Bronchial epithelial cell (primary cell): ENCODE measurements at regions not wholly inside any gene's neighbourhood (a gene's known extent, or its start where the extent isn't known, plus 50 kb on each side); places are given as distances from the start of the nearest gene placed in this dataset.

Source experiments
- DNase-seq: peaks from one replicate; pipeline ENCODE4 v3.0.0-alpha.2; 2010; ENCODE audit warnings: low read depth
- FAIRE-seq: peaks from 2 replicates; lab custom pipeline; 2011; peaks lifted over from hg19 to GRCh38; lab: Jason Lieb, UNC
- H3K27me3 ChIP-seq: 2 replicates; pipeline ENCODE4 v1.5.1; 2011; ENCODE audit warnings: low read length; ENCODE audit not compliant: control insufficient read depth, insufficient read depth
- H3K36me3 ChIP-seq: 2 replicates; pipeline ENCODE4 v1.5.1; 2011; ENCODE audit warnings: low read length; ENCODE audit not compliant: control insufficient read depth, insufficient read depth
- H3K4me3 ChIP-seq: 2 replicates; pipeline ENCODE4 v1.5.1; 2011; ENCODE audit warnings: mild to moderate bottlenecking, low read depth, low read length, control low read depth
- TF ChIP-seq, protein P1 (sequence below): IDR thresholded peaks from 2 replicates; pipeline ENCODE4 v1.5.1; 2011; ENCODE audit warnings: mild to moderate bottlenecking, moderate library complexity, low read length, control low read depth, inconsistent platforms; ENCODE audit not compliant: insufficient read depth, severe bottlenecking

DNA sequence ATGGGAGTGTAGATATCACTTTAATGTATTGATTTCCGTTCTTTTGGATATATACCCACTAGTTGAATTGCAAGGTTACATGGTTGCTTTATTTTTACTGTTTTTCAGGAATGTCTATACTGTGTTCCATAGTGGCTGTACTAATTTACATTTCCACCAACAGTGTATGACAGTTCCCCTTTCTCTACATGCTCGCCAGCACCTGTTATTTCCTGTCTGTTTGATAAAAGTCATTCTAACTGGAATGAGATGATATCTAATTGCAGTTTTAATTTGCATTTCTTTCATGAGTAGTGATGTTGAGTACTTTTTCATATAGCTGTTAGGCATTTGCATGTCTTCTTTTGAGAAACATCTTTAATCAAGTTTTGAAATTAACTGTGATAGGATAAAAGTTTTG, 818.6 kb downstream of the SLITRK6 start:
- no peak for DNase-seq
- TF ChIP-seq, protein P1, sequence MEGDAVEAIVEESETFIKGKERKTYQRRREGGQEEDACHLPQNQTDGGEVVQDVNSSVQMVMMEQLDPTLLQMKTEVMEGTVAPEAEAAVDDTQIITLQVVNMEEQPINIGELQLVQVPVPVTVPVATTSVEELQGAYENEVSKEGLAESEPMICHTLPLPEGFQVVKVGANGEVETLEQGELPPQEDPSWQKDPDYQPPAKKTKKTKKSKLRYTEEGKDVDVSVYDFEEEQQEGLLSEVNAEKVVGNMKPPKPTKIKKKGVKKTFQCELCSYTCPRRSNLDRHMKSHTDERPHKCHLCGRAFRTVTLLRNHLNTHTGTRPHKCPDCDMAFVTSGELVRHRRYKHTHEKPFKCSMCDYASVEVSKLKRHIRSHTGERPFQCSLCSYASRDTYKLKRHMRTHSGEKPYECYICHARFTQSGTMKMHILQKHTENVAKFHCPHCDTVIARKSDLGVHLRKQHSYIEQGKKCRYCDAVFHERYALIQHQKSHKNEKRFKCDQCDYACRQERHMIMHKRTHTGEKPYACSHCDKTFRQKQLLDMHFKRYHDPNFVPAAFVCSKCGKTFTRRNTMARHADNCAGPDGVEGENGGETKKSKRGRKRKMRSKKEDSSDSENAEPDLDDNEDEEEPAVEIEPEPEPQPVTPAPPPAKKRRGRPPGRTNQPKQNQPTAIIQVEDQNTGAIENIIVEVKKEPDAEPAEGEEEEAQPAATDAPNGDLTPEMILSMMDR: no peak
- FAIRE-seq: no peak
- H3K27me3 ChIP-seq: no peaks in the 10 kb centered on the region
- no peak overlapping the region for H3K4me3 ChIP-seq
- H3K36me3 ChIP-seq: no peaks in the 10 kb centered on the region

GRCh38 chr13:84978851-84979250, 820.4 kb downstream of the SLITRK6 start:
- no peak for FAIRE-seq
- TF ChIP-seq, protein P1: no peak
- Histone ChIP-seq H3K36me3 (no peaks in the 10 kb centered on the region), H3K27me3 (no peaks in the 10 kb centered on the region), H3K4me3 (no peak overlapping the region)
- no peak for DNase-seq

GRCh38 chr13:84973661-84974060, 825.6 kb downstream of the SLITRK6 start:
- FAIRE-seq: no peak

DNA sequence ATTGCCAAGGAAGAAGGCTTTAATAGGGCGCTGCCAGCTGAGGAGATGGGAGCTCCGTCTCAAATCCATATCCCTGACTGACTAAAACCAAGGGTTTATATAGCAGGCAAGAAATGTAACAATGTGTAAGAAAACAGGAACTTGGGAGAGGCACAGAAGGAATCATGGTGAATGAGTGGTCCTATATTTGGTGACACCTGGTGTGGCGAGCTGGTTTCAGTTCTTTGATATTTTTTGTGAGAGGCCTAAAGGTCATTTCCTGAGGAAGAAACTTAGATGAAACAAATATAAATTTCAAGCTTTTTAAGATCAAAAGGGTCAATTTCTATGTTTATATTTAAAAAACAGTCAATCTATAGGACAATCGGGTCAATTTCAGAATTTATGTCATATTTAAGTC, 826.3 kb downstream of the SLITRK6 start:
- TF ChIP-seq, protein P1: no peak
- no peak for FAIRE-seq
- no peak for DNase-seq

More at GRCh38 chr13:84973661-84974060, 825.6 kb downstream of the SLITRK6 start:
- H3K36me3 ChIP-seq: no peaks in the 10 kb centered on the region
- H3K4me3 ChIP-seq: no peak overlapping the region
- no peak for DNase-seq
- TF ChIP-seq, protein P1: no peak
- no peaks in the 10 kb centered on the region for H3K27me3 ChIP-seq

GRCh38 chr13:84962849-84963248, 836.4 kb downstream of the SLITRK6 start:
- no peak for FAIRE-seq
- no peak for DNase-seq

More for the DNA sequence above, 826.3 kb downstream of the SLITRK6 start:
- Histone ChIP-seq H3K4me3 (no peak overlapping the region), H3K27me3 (no peaks in the 10 kb centered on the region), H3K36me3 (no peaks in the 10 kb centered on the region)

More at GRCh38 chr13:84962849-84963248, 836.4 kb downstream of the SLITRK6 start:
- Histone ChIP-seq H3K36me3 (no peaks in the 10 kb centered on the region), H3K4me3 (no peak overlapping the region), H3K27me3 (no peaks in the 10 kb centered on the region)
- TF ChIP-seq, protein P1: no peak
